HCT116 (cell line): ENCODE measurements at regions not wholly inside any gene's neighbourhood (a gene's known extent, or its start where the extent isn't known, plus 50 kb on each side); places are given as distances from the start of the nearest gene placed in this dataset.

ENCODE experiments used
- CTCF ChIP-seq, 3 experiments: fragments of 200-600 bp in 1 of 3; sonication (generic) in 1 of 3; IDR thresholded peaks in 2 of 3; conservative IDR thresholded peaks in 1 of 3; 2 replicates each; pipeline ENCODE4 v1.5.1; 2012 to 2017; ENCODE audit warnings: low read depth in 2 of 3, low read length in 2 of 3, antibody characterized with exemption in 1 of 3, borderline replicate concordance in 1 of 3, control low read depth in 1 of 3, mild to moderate bottlenecking in 1 of 3, mixed read lengths in 1 of 3, mixed run types in 1 of 3, moderate library complexity in 1 of 3; ENCODE audit not compliant: insufficient read depth in 1 of 3
- EZH2 ChIP-seq: fragments of 200-600 bp; sonication (generic); IDR thresholded peaks from 2 replicates; pipeline ENCODE4 v1.6.1; 2017; ENCODE audit warnings: antibody characterized with exemption, mixed run types
- POLR2A ChIP-seq: IDR thresholded peaks from 2 replicates; pipeline ENCODE4 v1.7.0; 2011; ENCODE audit warnings: borderline replicate concordance; ENCODE audit not compliant: insufficient read depth, insufficient read length; ENCODE audit errors: extremely low read depth
- ZBTB33 ChIP-seq: IDR thresholded peaks from 2 replicates; pipeline ENCODE4 v1.6.1; 2011; ENCODE audit warnings: mild to moderate bottlenecking, low read length, moderate library complexity; ENCODE audit not compliant: insufficient replicate concordance; ENCODE audit errors: extremely low read depth
- TF ChIP-seq, protein P1 (sequence below): IDR thresholded peaks from 2 replicates; pipeline ENCODE4 v1.6.1; 2012

DNA sequence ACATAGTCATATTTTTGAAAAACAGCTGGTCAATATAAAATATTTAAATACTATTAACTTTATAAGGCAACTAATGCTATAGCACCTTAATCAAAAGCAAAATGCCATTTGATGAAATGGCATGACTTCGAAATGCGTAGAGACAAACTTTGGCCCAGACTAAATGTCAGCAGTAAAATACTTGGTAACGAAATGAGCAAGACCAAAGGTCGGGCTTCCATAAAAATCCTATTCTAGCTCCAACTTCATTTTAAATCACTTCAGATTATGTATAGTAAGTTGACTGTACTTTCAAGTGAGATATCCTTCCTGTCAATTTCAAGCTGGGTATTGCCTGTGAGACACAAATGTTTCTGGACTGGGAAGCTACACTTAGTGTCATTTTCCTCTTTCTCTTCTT lies 805.4 kb upstream of the ZNF608 start:
- TF ChIP-seq ZBTB33 (no peak), CTCF (IDR thresholded peaks at IDR 0.05 in 2 of 3, conservative IDR thresholded peaks at IDR 0.05 in 1 of 3; ENCODE audit: borderline replicate concordance in 1 of 3, insufficient read depth in 1 of 3, low read depth in 2 of 3, low read length in 2 of 3) (no peak), POLR2A (no peak), EZH2 (no peak)
- TF ChIP-seq, protein P1, sequence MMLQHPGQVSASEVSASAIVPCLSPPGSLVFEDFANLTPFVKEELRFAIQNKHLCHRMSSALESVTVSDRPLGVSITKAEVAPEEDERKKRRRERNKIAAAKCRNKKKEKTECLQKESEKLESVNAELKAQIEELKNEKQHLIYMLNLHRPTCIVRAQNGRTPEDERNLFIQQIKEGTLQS, result no peak
